ENCODE measurements at regions not wholly inside any gene's neighbourhood (a gene's known extent, or its start where the extent isn't known, plus 50 kb on each side); places are given as distances from the start of the nearest gene placed in this dataset.

DNA sequence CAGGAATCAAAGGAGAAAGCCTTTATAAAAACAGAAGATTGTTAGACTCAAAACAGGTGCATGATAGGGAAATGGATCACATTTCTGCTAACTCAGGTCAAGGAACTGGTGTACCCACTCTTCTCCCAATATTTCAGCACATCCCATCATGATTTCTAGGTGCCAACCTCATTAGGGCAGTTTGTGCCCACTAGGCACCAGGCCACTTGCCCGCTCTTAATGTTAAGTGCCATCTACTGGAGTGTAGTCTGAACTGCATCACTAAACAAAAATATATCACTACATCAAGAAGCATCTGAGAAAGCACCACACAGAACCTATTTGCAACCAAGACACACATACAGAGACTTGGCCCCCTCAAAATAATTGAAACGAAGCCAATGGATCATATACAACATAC is 140.4 kb upstream of the GRID2 start:
- DNase-seq (no peak), ATAC-seq (ENCODE audit: insufficient read depth, low FRiP score) (no peak)
- Histone ChIP-seq H3K27ac (ENCODE audit: low read depth in 1 of 2, low read length in 1 of 2) (no peak overlapping the region), H3K36me3 (ENCODE audit: control insufficient read depth in 4 of 4, insufficient read depth in 4 of 4, low read length in 4 of 4) (no peaks in the 10 kb centered on the region), H3K9me3 (ENCODE audit: control insufficient read depth in 4 of 4, insufficient read depth in 3 of 4, low read length in 3 of 4) (peaks cover 0 to 3% (median 1%) of the 10 kb centered on the region in 4 donors), H3K27me3 (ENCODE audit: control insufficient read depth in 3 of 3, insufficient read depth in 3 of 3, low read length in 2 of 3) (no peaks in the 10 kb centered on the region), H3K4me3 (no peak overlapping the region), H3K4me1 (ENCODE audit: control insufficient read depth in 5 of 5, insufficient read depth in 5 of 5, low read length in 5 of 5) (no peaks in the 10 kb centered on the region), H3K9ac (ENCODE audit: insufficient read depth in 1 of 2, low read length in 2 of 2) (no peak overlapping the region)
- no peak for TF ChIP-seq CTCF (IDR thresholded peaks at IDR 0.05; ENCODE audit: control extremely low read depth, extremely low read depth)
- WGBS, 2 donors, result 84 to 87% methylated on average over 2 of the region's 2 CpGs

GRCh38 chr4:92170340-92170739 is 133.4 kb upstream of the GRID2 start:
- ATAC-seq (ENCODE audit: insufficient read depth, low FRiP score), result no peak
- Histone ChIP-seq H3K9ac (ENCODE audit: insufficient read depth in 1 of 2, low read length in 2 of 2) (no peak overlapping the region), H3K36me3 (ENCODE audit: control insufficient read depth in 4 of 4, insufficient read depth in 4 of 4, low read length in 4 of 4) (no peaks in the 10 kb centered on the region), H3K4me3 (no peak overlapping the region), H3K4me1 (ENCODE audit: control insufficient read depth in 5 of 5, insufficient read depth in 5 of 5, low read length in 5 of 5) (no peaks in the 10 kb centered on the region), H3K27ac (ENCODE audit: low read depth in 1 of 2, low read length in 1 of 2) (no peak overlapping the region), H3K9me3 (ENCODE audit: control insufficient read depth in 4 of 4, insufficient read depth in 3 of 4, low read length in 3 of 4) (peaks cover 0 to 3% (median 0%) of the 10 kb centered on the region in 4 donors), H3K27me3 (ENCODE audit: control insufficient read depth in 3 of 3, insufficient read depth in 3 of 3, low read length in 2 of 3) (no peaks in the 10 kb centered on the region)
- no peak for DNase-seq
- no peak for TF ChIP-seq CTCF (IDR thresholded peaks at IDR 0.05; ENCODE audit: control extremely low read depth, extremely low read depth)
- 82 to 89% methylated on average over 2 of the region's 2 CpGs for WGBS, 2 donors

DNA sequence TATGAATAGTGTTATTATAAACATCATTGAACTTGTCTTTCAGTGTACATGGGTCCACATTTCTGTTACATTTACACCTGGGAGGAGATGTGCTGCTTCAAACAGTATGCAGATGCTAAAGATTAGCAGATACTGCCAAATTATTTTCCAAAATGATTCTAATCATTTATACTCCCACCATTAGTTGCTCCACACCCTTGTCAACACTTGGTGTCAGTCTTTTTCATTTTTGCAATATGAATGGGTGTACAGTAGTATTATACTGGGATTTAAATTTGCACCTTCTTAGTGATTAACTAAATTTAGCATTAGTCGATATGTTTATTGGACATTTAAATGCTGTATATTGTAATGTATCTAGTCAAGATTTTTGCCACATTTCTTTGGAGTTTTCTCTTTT is 131.6 kb upstream of the GRID2 start:
- H3K27me3 ChIP-seq (ENCODE audit: control insufficient read depth in 3 of 3, insufficient read depth in 3 of 3, low read length in 2 of 3), result no peaks in the 10 kb centered on the region
- no peak overlapping the region for H3K9ac ChIP-seq (ENCODE audit: insufficient read depth in 1 of 2, low read length in 2 of 2)
- H3K4me1 ChIP-seq (ENCODE audit: control insufficient read depth in 5 of 5, insufficient read depth in 5 of 5, low read length in 5 of 5), result no peaks in the 10 kb centered on the region
- no peak overlapping the region for H3K27ac ChIP-seq (ENCODE audit: low read depth in 1 of 2, low read length in 1 of 2)
- ATAC-seq (ENCODE audit: insufficient read depth, low FRiP score) (no peak), DNase-seq (no peak)
- no peak overlapping the region for H3K4me3 ChIP-seq
- peaks cover 0 to 3% (median 0%) of the 10 kb centered on the region in 4 donors for H3K9me3 ChIP-seq (ENCODE audit: control insufficient read depth in 4 of 4, insufficient read depth in 3 of 4, low read length in 3 of 4)
- TF ChIP-seq CTCF (IDR thresholded peaks at IDR 0.05; ENCODE audit: control extremely low read depth, extremely low read depth), result no peak
- 87 to 93% methylated on average over 1 of the region's 1 CpG for WGBS, 2 donors
- no peaks in the 10 kb centered on the region for H3K36me3 ChIP-seq (ENCODE audit: control insufficient read depth in 4 of 4, insufficient read depth in 4 of 4, low read length in 4 of 4)

DNA sequence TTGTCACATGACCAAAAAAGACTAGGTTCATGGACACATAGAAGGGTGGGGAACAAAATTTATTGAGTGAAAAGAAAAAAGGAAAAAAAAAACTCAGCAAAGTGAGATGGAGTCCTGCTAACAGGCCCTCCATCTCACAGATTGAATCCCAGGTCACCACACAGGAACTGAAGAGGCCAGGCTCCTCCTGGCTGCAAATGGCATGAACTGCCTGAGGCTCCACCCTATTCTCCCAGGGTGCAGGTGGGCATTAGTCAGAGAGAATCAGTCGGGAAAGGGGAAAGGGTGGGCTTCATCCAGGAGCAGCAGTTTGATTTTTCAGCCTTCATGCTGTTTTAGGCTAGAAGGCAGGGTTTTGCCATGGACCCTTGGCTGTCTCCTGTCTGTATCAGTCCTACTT is 128.5 kb upstream of the GRID2 start:
- H3K36me3 ChIP-seq (ENCODE audit: control insufficient read depth in 4 of 4, insufficient read depth in 4 of 4, low read length in 4 of 4), result no peaks in the 10 kb centered on the region
- H3K4me3 ChIP-seq, result no peak overlapping the region
- H3K27ac ChIP-seq (ENCODE audit: low read depth in 1 of 2, low read length in 1 of 2), result no peak overlapping the region
- H3K4me1 ChIP-seq (ENCODE audit: control insufficient read depth in 5 of 5, insufficient read depth in 5 of 5, low read length in 5 of 5), result no peaks in the 10 kb centered on the region
- no peak for ATAC-seq (ENCODE audit: insufficient read depth, low FRiP score)
- no peaks in the 10 kb centered on the region for H3K9me3 ChIP-seq (ENCODE audit: control insufficient read depth in 4 of 4, insufficient read depth in 3 of 4, low read length in 3 of 4)
- no peaks in the 10 kb centered on the region for H3K27me3 ChIP-seq (ENCODE audit: control insufficient read depth in 3 of 3, insufficient read depth in 3 of 3, low read length in 2 of 3)
- TF ChIP-seq CTCF (IDR thresholded peaks at IDR 0.05; ENCODE audit: control extremely low read depth, extremely low read depth), result no peak
- no peak overlapping the region for H3K9ac ChIP-seq (ENCODE audit: insufficient read depth in 1 of 2, low read length in 2 of 2)
- WGBS, 2 donors, result 60 to 100% methylated on average over 1 of the region's 1 CpG
- DNase-seq, result no peak
